Endothelial cell of umbilical vein (primary cell): ENCODE measurements at regions not wholly inside any gene's neighbourhood (a gene's known extent, or its start where the extent isn't known, plus 50 kb on each side); places are given as distances from the start of the nearest gene placed in this dataset.

Experiments used
- EZH2 ChIP-seq: IDR thresholded peaks from 2 replicates; pipeline ENCODE4 v1.6.1; 2012; ENCODE audit warnings: borderline replicate concordance, low read depth, mild to moderate bottlenecking, moderate library complexity, low read length, inconsistent platforms; ENCODE audit not compliant: severe bottlenecking
- FOS ChIP-seq: IDR thresholded peaks from 2 replicates; pipeline ENCODE4 v1.6.1; 2011; ENCODE audit warnings: mild to moderate bottlenecking, low read length, moderate library complexity, borderline replicate concordance; ENCODE audit not compliant: insufficient read depth
- GATA2 ChIP-seq: IDR thresholded peaks from 2 replicates; pipeline ENCODE4 v1.7.0; 2011; ENCODE audit warnings: low read depth, mild to moderate bottlenecking, moderate library complexity, mixed read lengths, low read length; ENCODE audit not compliant: insufficient read length, insufficient read depth
- JUN ChIP-seq: IDR thresholded peaks from 2 replicates; pipeline ENCODE4 v1.6.1; 2011; ENCODE audit warnings: borderline replicate concordance, low read depth; ENCODE audit not compliant: insufficient read length, insufficient read depth
- MYC ChIP-seq: IDR thresholded peaks from one replicate; pipeline ENCODE4 v1.6.1; 2011; ENCODE audit warnings: mild to moderate bottlenecking, low read depth, low read length
- POLR2A ChIP-seq: IDR thresholded peaks from 2 replicates; pipeline ENCODE4 v1.6.1; 2012; ENCODE audit warnings: low read depth, mild to moderate bottlenecking, control low read depth, low read length
- POLR2AphosphoS5 ChIP-seq: IDR thresholded peaks from 2 replicates; pipeline ENCODE4 v1.6.1; 2012; ENCODE audit warnings: low read depth, mild to moderate bottlenecking, control low read depth, low read length, moderate library complexity; ENCODE audit not compliant: insufficient read depth
- TF ChIP-seq, protein P1 (sequence below), 2 donors: IDR thresholded peaks; 1 replicate in 1 of 2; 2 replicates in 1 of 2; pipeline ENCODE4 v1.5.1; 2011; ENCODE audit warnings: low read length in 2 of 2, mild to moderate bottlenecking in 2 of 2, moderate library complexity in 2 of 2, control low read depth in 1 of 2, inconsistent platforms in 1 of 2, low read depth in 1 of 2; ENCODE audit not compliant: insufficient read depth in 1 of 2; ENCODE audit errors: extremely low read depth in 1 of 2
- TF ChIP-seq, protein P2 (sequence below): IDR thresholded peaks from 2 replicates; pipeline ENCODE4 v1.6.1; 2011; ENCODE audit not compliant: insufficient read depth, insufficient read length

DNA sequence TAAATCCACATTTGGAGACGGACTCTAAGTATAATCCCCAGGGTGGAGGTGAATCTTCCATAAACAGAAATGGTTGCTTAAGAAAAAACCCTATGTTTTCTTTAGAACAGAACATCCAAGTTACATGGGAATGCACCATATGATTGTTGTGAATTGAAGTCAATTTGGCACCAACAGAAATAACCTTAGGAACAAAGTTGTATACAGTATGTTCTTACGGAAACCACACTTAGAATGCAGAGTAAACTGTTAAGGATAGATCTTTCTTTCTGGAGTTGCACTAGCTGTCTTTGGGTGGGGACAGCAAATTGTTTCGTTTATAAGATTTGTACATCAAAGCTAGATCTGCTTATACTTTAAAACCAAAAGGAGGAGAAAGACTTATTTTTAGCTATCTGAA is 316.4 kb downstream of the PTEN start:
- TF ChIP-seq EZH2 (no peak), GATA2 (no peak), POLR2A (no peak), POLR2AphosphoS5 (no peak), MYC (no peak), JUN (no peak), FOS (no peak)
- TF ChIP-seq, protein P1, sequence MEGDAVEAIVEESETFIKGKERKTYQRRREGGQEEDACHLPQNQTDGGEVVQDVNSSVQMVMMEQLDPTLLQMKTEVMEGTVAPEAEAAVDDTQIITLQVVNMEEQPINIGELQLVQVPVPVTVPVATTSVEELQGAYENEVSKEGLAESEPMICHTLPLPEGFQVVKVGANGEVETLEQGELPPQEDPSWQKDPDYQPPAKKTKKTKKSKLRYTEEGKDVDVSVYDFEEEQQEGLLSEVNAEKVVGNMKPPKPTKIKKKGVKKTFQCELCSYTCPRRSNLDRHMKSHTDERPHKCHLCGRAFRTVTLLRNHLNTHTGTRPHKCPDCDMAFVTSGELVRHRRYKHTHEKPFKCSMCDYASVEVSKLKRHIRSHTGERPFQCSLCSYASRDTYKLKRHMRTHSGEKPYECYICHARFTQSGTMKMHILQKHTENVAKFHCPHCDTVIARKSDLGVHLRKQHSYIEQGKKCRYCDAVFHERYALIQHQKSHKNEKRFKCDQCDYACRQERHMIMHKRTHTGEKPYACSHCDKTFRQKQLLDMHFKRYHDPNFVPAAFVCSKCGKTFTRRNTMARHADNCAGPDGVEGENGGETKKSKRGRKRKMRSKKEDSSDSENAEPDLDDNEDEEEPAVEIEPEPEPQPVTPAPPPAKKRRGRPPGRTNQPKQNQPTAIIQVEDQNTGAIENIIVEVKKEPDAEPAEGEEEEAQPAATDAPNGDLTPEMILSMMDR (IDR thresholded peaks at IDR 0.05; ENCODE audit: extremely low read depth in 1 of 2, insufficient read depth in 1 of 2, low read depth in 1 of 2, low read length in 2 of 2), result no peak
- TF ChIP-seq, protein P2, sequence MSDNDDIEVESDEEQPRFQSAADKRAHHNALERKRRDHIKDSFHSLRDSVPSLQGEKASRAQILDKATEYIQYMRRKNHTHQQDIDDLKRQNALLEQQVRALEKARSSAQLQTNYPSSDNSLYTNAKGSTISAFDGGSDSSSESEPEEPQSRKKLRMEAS, result no peak
